Prostate gland (tissue), 2 donors: ENCODE measurements at regions not wholly inside any gene's neighbourhood (a gene's known extent, or its start where the extent isn't known, plus 50 kb on each side); places are given as distances from the start of the nearest gene placed in this dataset.

Experiments used
- DNase-seq: peaks from one replicate; pipeline ENCODE4 v3.0.0-alpha.2; 2019; ENCODE audit warnings: low spot score
- H3K27ac ChIP-seq, 2 donors: fragments of 200-600 bp; sonication (generic); 2 replicates each; pipeline ENCODE4 v1.5.1; 2017 to 2019
- H3K27me3 ChIP-seq: fragments of 200-600 bp; sonication (generic); replicated peaks from 2 replicates; pipeline ENCODE4 v1.5.1; 2019; ENCODE audit not compliant: insufficient read depth
- H3K36me3 ChIP-seq, 2 donors: fragments of 200-600 bp; sonication (generic); 1 replicate in 1 of 2; 2 replicates in 1 of 2; pipeline versions ENCODE4 v1.5.1 to v1.8.1; 2017 to 2019
- H3K4me1 ChIP-seq: fragments of 200-600 bp; sonication (generic); replicated peaks from 2 replicates; pipeline ENCODE4 v1.5.1; 2019
- H3K4me3 ChIP-seq, 2 donors: fragments of 200-600 bp; sonication (generic); 2 replicates each; pipeline ENCODE4 v1.5.1; 2017 to 2019
- H3K9me3 ChIP-seq: fragments of 200-600 bp; sonication (generic); 2 replicates; pipeline ENCODE4 v1.5.1; 2017
- CTCF ChIP-seq, 4 experiments: fragments of 200-600 bp in 2 of 4; fragments of 450-650 bp in 2 of 4; sonication (generic) in 2 of 4; IDR thresholded peaks; 1 replicate in 3 of 4; 2 replicates in 1 of 4; pipeline ENCODE4 v1.5.1; 2016 to 2019; ENCODE audit warnings: antibody characterized with exemption in 4 of 4, mild to moderate bottlenecking in 2 of 4, moderate library complexity in 2 of 4
- POLR2A ChIP-seq: fragments of 450-650 bp; IDR thresholded peaks from one replicate; pipeline ENCODE4 v1.6.1; 2016; ENCODE audit warnings: antibody characterized with exemption, mild to moderate bottlenecking
- POLR2AphosphoS5 ChIP-seq: sonication (generic); formaldehyde crosslinking; IDR thresholded peaks from one replicate; pipeline ENCODE4 v1.6.1; 2017; ENCODE audit warnings: antibody characterized with exemption
- WGBS: methylation state at CpG from one replicate; pipeline ENCODE4 v1.1.5; 2018; 5-methylcytosine and 5-hydroxymethylcytosine counted together
- intact Hi-C: fragments of 100-400 bp; cut with DNase I; formaldehyde crosslinking; loops from one replicate; pipeline ENCODE4 v1.14.2; 2022

DNA sequence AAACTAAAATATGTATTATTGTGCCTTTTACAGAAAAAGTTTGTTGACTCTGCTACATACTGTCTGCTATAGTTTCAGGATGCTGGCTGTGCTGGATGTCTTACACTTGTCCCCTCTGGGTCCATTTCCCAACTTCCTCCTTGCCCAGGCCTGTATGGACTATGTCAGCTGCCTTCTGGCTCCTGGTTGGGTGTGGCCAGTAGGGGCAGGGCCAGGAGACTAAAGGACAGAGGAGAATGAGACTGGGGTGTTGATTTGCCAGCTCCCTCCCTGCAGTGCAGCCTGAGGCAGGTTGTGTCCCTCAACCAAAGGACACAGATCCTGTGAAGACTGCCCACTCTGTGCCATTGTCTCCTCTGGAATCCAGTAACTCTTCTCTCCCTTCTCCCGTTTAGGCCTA, 90.6 kb upstream of the UBE2E2 start:
- H3K4me3 ChIP-seq: no peak overlapping the region
- intact Hi-C loops: no loop called here
- H3K4me1 ChIP-seq: peaks cover 7% of the 10 kb centered on the region
- no peaks in the 10 kb centered on the region for H3K27me3 ChIP-seq
- H3K27ac ChIP-seq: peak overlapping the region; percentile 10 to 65
- no peaks in the 10 kb centered on the region for H3K9me3 ChIP-seq
- 68% methylated on average over 1 of the region's 1 CpG for WGBS
- H3K36me3 ChIP-seq: no peaks in the 10 kb centered on the region
- TF ChIP-seq CTCF (IDR thresholded peaks at IDR 0.05) (no peak), POLR2AphosphoS5 (no peak), POLR2A (no peak)
- peak; percentile 10 for DNase-seq

DNA sequence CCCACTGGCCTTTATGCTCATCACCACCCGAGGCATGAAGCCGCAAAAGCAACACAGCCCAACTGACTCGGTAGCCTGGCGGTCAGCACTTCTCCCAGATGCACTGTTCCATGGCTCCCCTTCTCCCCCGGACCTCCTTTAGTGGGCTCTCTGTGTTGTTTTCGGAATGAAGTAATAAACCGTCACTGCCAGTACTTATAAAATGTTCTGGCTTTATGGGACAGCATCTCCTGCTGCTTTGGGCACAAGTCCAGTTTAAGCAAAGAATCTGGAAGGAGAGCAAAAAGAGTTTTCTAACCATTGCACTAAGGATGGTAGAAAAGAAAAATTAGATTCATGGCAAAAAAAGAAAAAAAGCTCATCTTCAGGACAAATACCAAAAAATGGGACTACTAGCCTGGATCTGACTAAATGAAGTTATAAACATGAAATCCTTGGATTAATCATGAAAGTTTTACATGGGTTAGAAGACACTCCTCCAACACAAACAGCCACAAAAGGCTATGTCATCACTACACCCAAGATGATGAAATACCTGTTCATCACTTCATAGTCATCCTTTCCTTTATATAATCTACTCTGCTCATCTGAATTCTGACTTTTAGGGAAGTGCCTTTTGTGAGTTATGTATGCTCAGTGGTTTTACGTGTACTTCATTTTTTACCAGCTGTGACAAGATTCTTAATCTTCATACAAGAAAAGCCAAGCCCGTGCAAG, 89.5 kb upstream of the UBE2E2 start:
- intact Hi-C loops: no loop called here
- Histone ChIP-seq H3K27me3 (no peaks in the 10 kb centered on the region), H3K4me3 (no peak overlapping the region), H3K27ac (peak overlapping the region; percentile 10 to 65), H3K36me3 (no peaks in the 10 kb centered on the region), H3K4me1 (peaks cover 7% of the 10 kb centered on the region), H3K9me3 (no peaks in the 10 kb centered on the region)
- WGBS: 13% methylated on average over 9 of the region's 9 CpGs
- DNase-seq: peak; percentile 50
- TF ChIP-seq POLR2AphosphoS5: peak; percentile 76
- TF ChIP-seq POLR2A: no peak
- TF ChIP-seq CTCF (IDR thresholded peaks at IDR 0.05): no peak

DNA sequence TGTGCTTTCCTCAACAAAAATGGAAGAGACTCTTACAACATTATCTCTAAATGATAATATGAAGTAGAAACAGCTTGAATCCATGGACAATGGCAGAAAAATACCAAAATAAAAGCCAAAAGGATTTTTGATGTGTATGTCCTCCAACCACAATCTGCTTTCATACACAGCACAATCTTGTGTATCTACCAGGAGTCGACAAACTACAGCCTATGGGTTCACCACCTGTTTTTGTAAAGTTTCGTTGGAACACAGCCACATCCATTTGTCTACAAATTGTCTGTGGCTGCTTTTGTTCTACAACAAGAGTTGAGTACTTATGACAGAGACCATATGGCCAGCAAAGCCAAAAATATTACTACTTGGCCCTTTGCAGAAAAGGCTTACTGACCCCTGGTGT, 88.7 kb upstream of the UBE2E2 start:
- H3K4me1 ChIP-seq: peaks cover 7% of the 10 kb centered on the region
- no peak overlapping the region for H3K4me3 ChIP-seq
- intact Hi-C loops: no loop called here
- no peaks in the 10 kb centered on the region for H3K9me3 ChIP-seq
- no peaks in the 10 kb centered on the region for H3K27me3 ChIP-seq
- TF ChIP-seq CTCF (IDR thresholded peaks at IDR 0.05) (no peak), POLR2AphosphoS5 (no peak), POLR2A (no peak)
- peak overlapping the region; percentile 2 to 65 for H3K27ac ChIP-seq
- WGBS: 33% methylated on average over 2 of the region's 2 CpGs
- no peak for DNase-seq
- H3K36me3 ChIP-seq: no peaks in the 10 kb centered on the region

DNA sequence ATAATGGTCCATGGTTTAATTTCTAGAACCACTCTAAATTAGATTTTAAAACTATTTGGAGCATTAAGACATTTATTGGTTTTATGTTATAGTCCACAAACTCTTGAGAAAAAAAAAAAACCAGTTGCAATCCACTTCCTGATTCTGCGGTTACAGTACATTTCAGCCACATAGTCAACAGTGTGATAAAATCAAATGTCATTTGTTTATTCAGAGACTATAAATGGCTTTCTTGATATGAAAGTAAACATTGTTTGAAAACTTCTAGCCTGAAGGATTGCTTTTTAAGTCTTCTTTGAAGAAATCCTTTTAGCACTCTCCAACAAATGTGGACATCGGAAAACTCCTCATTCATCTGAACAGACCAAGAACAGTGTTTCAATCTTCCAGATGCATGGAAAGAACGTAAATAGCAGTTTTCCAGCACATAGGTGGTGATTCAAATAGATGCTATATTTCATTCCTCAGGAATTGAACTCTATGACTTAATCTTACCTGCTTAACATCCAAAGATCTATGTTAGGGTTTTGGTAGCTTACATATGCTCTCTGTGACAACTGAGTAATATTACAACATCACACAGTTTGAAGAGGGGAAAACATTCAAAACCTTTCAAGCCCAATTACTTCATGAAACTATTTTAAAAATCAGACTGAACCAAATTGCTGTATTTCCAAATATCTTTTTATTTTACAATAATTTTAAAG, 87.8 kb upstream of the UBE2E2 start:
- Histone ChIP-seq H3K4me3 (no peak overlapping the region), H3K27me3 (no peaks in the 10 kb centered on the region), H3K27ac (peak overlapping the region; percentile 7 to 31), H3K36me3 (no peaks in the 10 kb centered on the region), H3K4me1 (peaks cover 7% of the 10 kb centered on the region), H3K9me3 (no peaks in the 10 kb centered on the region)
- DNase-seq: no peak
- TF ChIP-seq POLR2AphosphoS5 (peak; percentile 42), CTCF (IDR thresholded peaks at IDR 0.05) (no peak)
- WGBS: 26% methylated on average over 3 of the region's 3 CpGs
- intact Hi-C loops: no loop called here
